ENCODE measurements at regions not wholly inside any gene's neighbourhood (a gene's known extent, or its start where the extent isn't known, plus 50 kb on each side); places are given as distances from the start of the nearest gene placed in this dataset.

DNA sequence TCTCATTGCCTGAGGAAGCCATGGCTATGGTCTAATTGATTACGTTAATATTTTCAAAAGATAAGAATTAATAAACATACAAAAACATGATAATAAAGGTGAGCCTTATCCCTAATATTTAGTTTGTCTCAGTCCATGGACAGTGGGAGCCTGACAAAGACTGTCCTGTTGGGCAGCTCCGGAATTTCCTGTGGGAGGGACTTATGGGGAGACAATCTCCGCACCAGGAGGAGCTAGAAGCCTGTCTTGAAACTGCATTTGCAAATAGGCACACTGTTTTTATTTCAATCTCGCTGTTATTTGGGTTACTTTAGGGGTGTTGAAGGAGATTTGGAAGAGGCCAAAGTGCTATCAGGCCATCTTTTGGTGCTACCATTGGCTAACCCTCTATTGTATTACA is 50.8 kb upstream of the ZDHHC17 start:
- no peaks in the 10 kb centered on the region for H3K4me1 Mint-ChIP-seq
- Histone ChIP-seq H2AFZ (replicated peaks) (peak overlapping the region; percentile 87), H3K4me2 (no peak overlapping the region), H3F3A (ENCODE audit: low read depth) (no peaks in the 10 kb centered on the region), H3K9me3 (ENCODE audit: low read depth) (no peaks in the 10 kb centered on the region), H3K36me3 (no peaks in the 10 kb centered on the region), H3K9ac (no peak overlapping the region), H3K79me2 (ENCODE audit: low read depth) (no peaks in the 10 kb centered on the region), H3K27me3 (no peaks in the 10 kb centered on the region), H4K20me1 (ENCODE audit: low read depth) (no peaks in the 10 kb centered on the region), H3K4me3 (no peak overlapping the region), H3K27ac (no peak overlapping the region), H3K4me1 (no peaks in the 10 kb centered on the region)
- no peaks in the 10 kb centered on the region for H3K36me3 Mint-ChIP-seq
- no peak for TF ChIP-seq EZH2phosphoT487 (IDR thresholded peaks at IDR 0.05)
- TF ChIP-seq, protein P1, sequence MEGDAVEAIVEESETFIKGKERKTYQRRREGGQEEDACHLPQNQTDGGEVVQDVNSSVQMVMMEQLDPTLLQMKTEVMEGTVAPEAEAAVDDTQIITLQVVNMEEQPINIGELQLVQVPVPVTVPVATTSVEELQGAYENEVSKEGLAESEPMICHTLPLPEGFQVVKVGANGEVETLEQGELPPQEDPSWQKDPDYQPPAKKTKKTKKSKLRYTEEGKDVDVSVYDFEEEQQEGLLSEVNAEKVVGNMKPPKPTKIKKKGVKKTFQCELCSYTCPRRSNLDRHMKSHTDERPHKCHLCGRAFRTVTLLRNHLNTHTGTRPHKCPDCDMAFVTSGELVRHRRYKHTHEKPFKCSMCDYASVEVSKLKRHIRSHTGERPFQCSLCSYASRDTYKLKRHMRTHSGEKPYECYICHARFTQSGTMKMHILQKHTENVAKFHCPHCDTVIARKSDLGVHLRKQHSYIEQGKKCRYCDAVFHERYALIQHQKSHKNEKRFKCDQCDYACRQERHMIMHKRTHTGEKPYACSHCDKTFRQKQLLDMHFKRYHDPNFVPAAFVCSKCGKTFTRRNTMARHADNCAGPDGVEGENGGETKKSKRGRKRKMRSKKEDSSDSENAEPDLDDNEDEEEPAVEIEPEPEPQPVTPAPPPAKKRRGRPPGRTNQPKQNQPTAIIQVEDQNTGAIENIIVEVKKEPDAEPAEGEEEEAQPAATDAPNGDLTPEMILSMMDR (IDR thresholded peaks at IDR 0.05) = no peak
- no peak overlapping the region for H3K4me3 Mint-ChIP-seq
- DNase-seq (ENCODE audit: low spot score) = peak; percentile 34
- peaks cover 2% of the 10 kb centered on the region for H3K9me3 Mint-ChIP-seq
- no peaks in the 10 kb centered on the region for H3K27me3 Mint-ChIP-seq (ENCODE audit: insufficient read depth, low read depth)
- H3K27ac Mint-ChIP-seq = no peak overlapping the region

DNA sequence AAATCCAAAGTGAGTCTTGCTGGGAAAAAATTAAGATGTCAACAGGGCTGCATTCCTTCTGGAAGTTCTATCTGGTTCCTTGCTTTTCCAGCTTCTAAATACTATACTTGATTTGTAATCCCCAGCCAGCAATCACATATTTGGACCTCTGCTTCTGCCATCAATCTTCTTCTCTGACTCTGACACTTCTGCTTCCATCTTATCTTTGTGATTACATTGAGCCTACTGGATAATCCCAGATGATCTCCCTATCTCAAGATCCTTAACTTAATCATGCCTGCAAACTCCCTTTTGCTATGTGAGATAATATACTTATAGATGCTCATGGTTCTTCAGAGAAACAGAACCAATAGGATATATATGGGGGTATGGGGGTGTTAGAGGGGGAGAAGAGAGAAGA is 49.9 kb upstream of the ZDHHC17 start:
- no peaks in the 10 kb centered on the region for H3K27me3 Mint-ChIP-seq (ENCODE audit: insufficient read depth, low read depth)
- no peaks in the 10 kb centered on the region for H3K36me3 ChIP-seq
- H3K9me3 ChIP-seq (ENCODE audit: low read depth) = no peaks in the 10 kb centered on the region
- TF ChIP-seq, protein P1 (IDR thresholded peaks at IDR 0.05) = no peak
- TF ChIP-seq EZH2 (IDR thresholded peaks at IDR 0.05) (no peak), EZH2phosphoT487 (IDR thresholded peaks at IDR 0.05) (no peak)
- H3F3A ChIP-seq (ENCODE audit: low read depth) = no peaks in the 10 kb centered on the region
- H3K9me3 Mint-ChIP-seq = peaks cover 2% of the 10 kb centered on the region
- no peak overlapping the region for H3K9ac ChIP-seq
- H3K4me1 Mint-ChIP-seq = no peaks in the 10 kb centered on the region
- no peak overlapping the region for H3K4me3 ChIP-seq
- no peak overlapping the region for H2AFZ ChIP-seq (replicated peaks)
- no peak overlapping the region for H3K4me3 Mint-ChIP-seq
- no peaks in the 10 kb centered on the region for H3K27me3 ChIP-seq
- H3K27ac Mint-ChIP-seq = no peak overlapping the region
- no peak for DNase-seq (ENCODE audit: low spot score)
- no peak overlapping the region for H3K27ac ChIP-seq
- H3K36me3 Mint-ChIP-seq = no peaks in the 10 kb centered on the region
- H3K4me2 ChIP-seq = no peak overlapping the region
- peaks cover 6% of the 10 kb centered on the region for H3K4me1 ChIP-seq
- no peaks in the 10 kb centered on the region for H4K20me1 ChIP-seq (ENCODE audit: low read depth)
- H3K79me2 ChIP-seq (ENCODE audit: low read depth) = no peaks in the 10 kb centered on the region
